Endothelial cell of umbilical vein (primary cell): ENCODE measurements at regions not wholly inside any gene's neighbourhood (a gene's known extent, or its start where the extent isn't known, plus 50 kb on each side); places are given as distances from the start of the nearest gene placed in this dataset.

ENCODE experiments used
- BruUV-seq: library from RNA; stranded (reverse); fragments of 400-500 nt; replicated peaks from 2 replicates; lab custom pipeline; 2021; lab: Mats Ljungman, UMichigan
- CTCF ChIA-PET: fragments of 300-600, 350-600 bp; sonication (Branson Sonifier 250); formaldehyde crosslinking; loops from one replicate; lab custom pipeline; 2021; ENCODE audit warnings: antibody characterized with exemption, inconsistent platforms; lab: Charles Lee
- POLR2A ChIA-PET: fragments of 300-600, 350-600 bp; sonication (Branson Sonifier 250); formaldehyde crosslinking; loops from one replicate; lab custom pipeline; 2021; ENCODE audit warnings: antibody characterized with exemption, inconsistent platforms; lab: Charles Lee
- DNase-seq: peaks from one replicate; pipeline ENCODE4 v3.0.0-alpha.2; 2011; ENCODE audit warnings: low read depth, low spot score
- FAIRE-seq: peaks from 2 replicates; lab custom pipeline; 2011; peaks lifted over from hg19 to GRCh38; lab: Jason Lieb, UNC
- H2AFZ ChIP-seq: 2 replicates; pipeline ENCODE4 v1.6.0; 2012; ENCODE audit warnings: low read depth, low read length, control low read depth, inconsistent platforms
- H3K27ac ChIP-seq: 2 replicates; pipeline ENCODE4 v1.5.1; 2011; ENCODE audit warnings: low read depth, mild to moderate bottlenecking, control low read depth, low read length, moderate library complexity; ENCODE audit not compliant: insufficient read depth
- H3K27me3 ChIP-seq, 2 experiments: 2 replicates each; pipeline versions ENCODE4 v1.6.0 to v1.6.1; 2011; ENCODE audit warnings: low read length in 2 of 2, mixed read lengths in 1 of 2; ENCODE audit not compliant: control insufficient read depth in 2 of 2, insufficient read depth in 2 of 2
- H3K36me3 ChIP-seq, 2 experiments: 2 replicates in 1 of 2; 3 replicates in 1 of 2; pipeline ENCODE4 v1.5.1; 2011; ENCODE audit warnings: low read length in 2 of 2, mild to moderate bottlenecking in 1 of 2, moderate library complexity in 1 of 2; ENCODE audit not compliant: control insufficient read depth in 2 of 2, insufficient read depth in 2 of 2; ENCODE audit errors: extremely low read depth in 1 of 2
- H3K4me1 ChIP-seq: 3 replicates; pipeline ENCODE4 v1.5.1; 2011; ENCODE audit warnings: mild to moderate bottlenecking, low read length; ENCODE audit not compliant: control insufficient read depth, insufficient read depth; ENCODE audit errors: extremely low read depth
- H3K4me2 ChIP-seq: 2 replicates; pipeline ENCODE4 v1.6.1; 2011; ENCODE audit warnings: low read length, control low read depth, mixed read lengths; ENCODE audit not compliant: insufficient read depth
- H3K4me3 ChIP-seq, 3 experiments: fragments of 200-600 bp in 1 of 3; sonication (generic), shearing (Covaris generic) in 1 of 3; replicated peaks in 1 of 3; 2 replicates each; pipeline ENCODE4 v1.5.1; 2011 to 2016; ENCODE audit warnings: control low read depth in 3 of 3, low read length in 3 of 3, mild to moderate bottlenecking in 2 of 3, inconsistent platforms in 1 of 3, low read depth in 1 of 3, moderate library complexity in 1 of 3; ENCODE audit not compliant: insufficient read depth in 1 of 3
- H3K79me2 ChIP-seq: 2 replicates; pipeline ENCODE4 v1.6.0; 2012; ENCODE audit warnings: low read length, inconsistent platforms; ENCODE audit not compliant: control insufficient read depth, insufficient read depth
- H3K9ac ChIP-seq: replicated peaks from 2 replicates; pipeline ENCODE3; 2011; ENCODE audit warnings: low read length, control low read depth; ENCODE audit not compliant: insufficient read depth; ENCODE audit errors: extremely low read depth
- H3K9me1 ChIP-seq: replicated peaks from 3 replicates; pipeline ENCODE4 v1.6.0; 2011; ENCODE audit warnings: mild to moderate bottlenecking, low read length; ENCODE audit not compliant: control insufficient read depth, insufficient read depth; ENCODE audit errors: extremely low read depth
- H3K9me3 ChIP-seq: replicated peaks from 2 replicates; pipeline ENCODE4 v1.5.1; 2012; ENCODE audit warnings: low read length, inconsistent platforms; ENCODE audit not compliant: control insufficient read depth, insufficient read depth
- H4K20me1 ChIP-seq: replicated peaks from 2 replicates; pipeline ENCODE3; 2011; ENCODE audit warnings: mild to moderate bottlenecking, low read length; ENCODE audit not compliant: control insufficient read depth, insufficient read depth; ENCODE audit errors: extremely low read depth
- CTCF ChIP-seq, 2 donors: IDR thresholded peaks; 1 replicate in 1 of 2; 2 replicates in 1 of 2; pipeline ENCODE4 v1.5.1; 2011; ENCODE audit warnings: low read length in 2 of 2, mild to moderate bottlenecking in 2 of 2, moderate library complexity in 2 of 2, control low read depth in 1 of 2, inconsistent platforms in 1 of 2, low read depth in 1 of 2; ENCODE audit not compliant: insufficient read depth in 1 of 2; ENCODE audit errors: extremely low read depth in 1 of 2
- EZH2 ChIP-seq: IDR thresholded peaks from 2 replicates; pipeline ENCODE4 v1.6.1; 2012; ENCODE audit warnings: borderline replicate concordance, low read depth, mild to moderate bottlenecking, moderate library complexity, low read length, inconsistent platforms; ENCODE audit not compliant: severe bottlenecking
- JUN ChIP-seq: IDR thresholded peaks from 2 replicates; pipeline ENCODE4 v1.6.1; 2011; ENCODE audit warnings: borderline replicate concordance, low read depth; ENCODE audit not compliant: insufficient read length, insufficient read depth
- POLR2A ChIP-seq: IDR thresholded peaks from 2 replicates; pipeline ENCODE4 v1.6.1; 2012; ENCODE audit warnings: low read depth, mild to moderate bottlenecking, control low read depth, low read length
- POLR2AphosphoS5 ChIP-seq: IDR thresholded peaks from 2 replicates; pipeline ENCODE4 v1.6.1; 2012; ENCODE audit warnings: low read depth, mild to moderate bottlenecking, control low read depth, low read length, moderate library complexity; ENCODE audit not compliant: insufficient read depth
- dilution Hi-C: fragments of 300-500 bp; cut with MboI; formaldehyde crosslinking; loops from one replicate; pipeline ENCODE4 v1.15.0; 2019; ENCODE audit warnings: low sequenced_read_pairs; ENCODE audit not compliant: extremely low pct_ligation_motif_present
- intact Hi-C: fragments of 100-400 bp; cut with micrococcal nuclease; formaldehyde crosslinking; loops from one replicate; pipeline ENCODE4 v1.10.0; 2022

GRCh38 chr7:45293295-45293942 lies 135.8 kb downstream of the RAMP3 start:
- intact Hi-C loops: no loop called here
- H3K4me1 ChIP-seq: no peaks in the 10 kb centered on the region

More at GRCh38 chr7:45293295-45293942, 135.8 kb downstream of the RAMP3 start:
- no peak overlapping the region for H2AFZ ChIP-seq
- no peaks in the 10 kb centered on the region for H3K27me3 ChIP-seq
- POLR2A ChIA-PET: no interaction called here
- no peaks in the 10 kb centered on the region for H3K9me3 ChIP-seq
- no peak for TF ChIP-seq EZH2
- no peak for TF ChIP-seq JUN
- TF ChIP-seq POLR2AphosphoS5: no peak
- TF ChIP-seq CTCF (IDR thresholded peaks at IDR 0.05; ENCODE audit: extremely low read depth in 1 of 2, insufficient read depth in 1 of 2, low read depth in 1 of 2, low read length in 2 of 2): no peak
- no peak for TF ChIP-seq POLR2A
- no peaks in the 10 kb centered on the region for H4K20me1 ChIP-seq
- FAIRE-seq (no peak), DNase-seq (no peak)
- H3K4me2 ChIP-seq: no peak overlapping the region
- no peaks in the 10 kb centered on the region for H3K36me3 ChIP-seq
- no peak overlapping the region for H3K4me3 ChIP-seq
- no peak overlapping the region for H3K9ac ChIP-seq
- dilution Hi-C loops: no loop called here
- no TSS peak for BruUV-seq
- H3K9me1 ChIP-seq: no peaks in the 10 kb centered on the region
- H3K27ac ChIP-seq: no peak overlapping the region
- CTCF ChIA-PET: no interaction called here
- H3K79me2 ChIP-seq: no peaks in the 10 kb centered on the region
